VCaP (cell line): ENCODE measurements at regions not wholly inside any gene's neighbourhood (a gene's known extent, or its start where the extent isn't known, plus 50 kb on each side); places are given as distances from the start of the nearest gene placed in this dataset.
"Not testable (repeated sequence)": the region's sequence is repeated elsewhere in the genome, so short reads cannot be mapped to it uniquely, and the experiment has no call there.

Experiments
- H3K27ac ChIP-seq: fragments of 450-650 bp; 2 replicates; pipeline ENCODE4 v1.5.1; 2017
- TF ChIP-seq, protein P1 (sequence below): fragments of 450-650 bp; conservative IDR thresholded peaks from 2 replicates; pipeline ENCODE4 v1.5.1; 2017; ENCODE audit warnings: mild to moderate bottlenecking, moderate library complexity

- TF ChIP-seq, protein P1, sequence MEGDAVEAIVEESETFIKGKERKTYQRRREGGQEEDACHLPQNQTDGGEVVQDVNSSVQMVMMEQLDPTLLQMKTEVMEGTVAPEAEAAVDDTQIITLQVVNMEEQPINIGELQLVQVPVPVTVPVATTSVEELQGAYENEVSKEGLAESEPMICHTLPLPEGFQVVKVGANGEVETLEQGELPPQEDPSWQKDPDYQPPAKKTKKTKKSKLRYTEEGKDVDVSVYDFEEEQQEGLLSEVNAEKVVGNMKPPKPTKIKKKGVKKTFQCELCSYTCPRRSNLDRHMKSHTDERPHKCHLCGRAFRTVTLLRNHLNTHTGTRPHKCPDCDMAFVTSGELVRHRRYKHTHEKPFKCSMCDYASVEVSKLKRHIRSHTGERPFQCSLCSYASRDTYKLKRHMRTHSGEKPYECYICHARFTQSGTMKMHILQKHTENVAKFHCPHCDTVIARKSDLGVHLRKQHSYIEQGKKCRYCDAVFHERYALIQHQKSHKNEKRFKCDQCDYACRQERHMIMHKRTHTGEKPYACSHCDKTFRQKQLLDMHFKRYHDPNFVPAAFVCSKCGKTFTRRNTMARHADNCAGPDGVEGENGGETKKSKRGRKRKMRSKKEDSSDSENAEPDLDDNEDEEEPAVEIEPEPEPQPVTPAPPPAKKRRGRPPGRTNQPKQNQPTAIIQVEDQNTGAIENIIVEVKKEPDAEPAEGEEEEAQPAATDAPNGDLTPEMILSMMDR: no peak
- H3K27ac ChIP-seq: no peak overlapping the region
Measured at GRCh38 chr11:134978388-134979088, 566.5 kb upstream of the B3GAT1 start.

- H3K27ac ChIP-seq: no peak overlapping the region
- TF ChIP-seq, protein P1: no peak
Measured at GRCh38 chr11:134976551-134976950, 564.5 kb upstream of the B3GAT1 start.

DNA sequence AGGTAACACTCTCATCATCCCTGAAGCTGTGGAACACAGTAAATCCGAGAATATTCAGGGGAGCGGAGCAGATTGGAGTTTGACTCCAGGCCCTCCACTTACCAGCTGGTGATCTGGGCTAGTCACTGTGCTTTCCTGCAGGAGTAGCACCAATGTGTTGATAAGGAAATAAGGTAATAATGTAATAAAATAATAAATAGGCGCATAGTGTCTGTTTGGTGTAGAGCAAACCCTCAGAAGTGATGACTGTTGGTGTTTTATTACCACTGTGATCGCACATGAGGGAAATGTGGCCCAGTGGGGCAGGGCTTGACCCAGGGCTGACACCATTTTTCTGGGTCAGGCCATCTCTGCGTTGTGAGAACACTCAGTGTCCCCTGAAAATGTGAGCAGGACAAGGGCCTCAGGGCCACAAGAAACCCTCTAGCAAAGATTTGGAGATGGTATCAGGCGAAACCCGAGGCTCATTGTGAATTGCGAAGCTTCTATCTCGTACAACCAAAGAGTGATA lies 563.9 kb upstream of the B3GAT1 start:
- TF ChIP-seq, protein P1: no peak
- H3K27ac ChIP-seq: no peak overlapping the region

GRCh38 chr11:134973801-134974200 lies 561.8 kb upstream of the B3GAT1 start:
- TF ChIP-seq, protein P1: no peak
- no peak overlapping the region for H3K27ac ChIP-seq

DNA sequence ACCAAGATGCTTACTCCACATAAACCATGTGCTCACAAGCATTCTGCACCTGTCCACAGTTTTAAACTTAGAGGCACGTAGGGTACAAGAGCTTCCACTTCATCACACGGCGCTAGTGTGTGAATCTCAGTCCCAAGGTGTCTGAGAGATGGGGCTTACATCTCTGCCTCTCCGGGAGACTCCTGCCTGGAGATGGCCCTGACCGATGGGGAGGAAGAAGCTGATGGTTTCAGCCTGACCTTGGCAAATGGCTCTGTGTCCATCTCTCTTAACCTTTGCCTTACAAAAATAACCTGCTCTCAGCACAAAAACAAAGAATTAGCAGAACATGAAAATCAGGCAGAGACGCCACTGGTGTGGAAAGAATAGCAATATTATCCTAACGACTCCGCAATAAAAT lies 559.3 kb upstream of the B3GAT1 start:
- TF ChIP-seq, protein P1: no peak
- no peak overlapping the region for H3K27ac ChIP-seq

DNA sequence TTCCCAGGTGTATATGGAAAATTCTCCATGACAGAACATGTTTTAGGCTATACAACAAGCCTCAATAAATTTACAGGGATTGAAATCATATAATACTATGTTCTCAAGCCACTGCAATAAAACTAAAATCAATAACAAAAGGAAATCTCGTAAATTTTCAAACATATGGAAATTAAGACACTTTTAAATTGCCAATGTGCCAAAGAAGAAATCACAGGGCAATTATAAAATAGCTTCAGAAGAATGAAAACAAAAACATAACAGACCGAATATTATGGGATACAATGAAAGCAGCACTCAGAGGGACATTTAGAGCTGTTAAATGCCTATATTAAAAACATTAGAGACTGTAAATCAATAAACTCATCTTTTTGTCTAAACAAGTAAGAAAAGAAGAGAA lies 555.7 kb upstream of the B3GAT1 start:
- H3K27ac ChIP-seq: no peak overlapping the region
- TF ChIP-seq, protein P1: no peak

DNA sequence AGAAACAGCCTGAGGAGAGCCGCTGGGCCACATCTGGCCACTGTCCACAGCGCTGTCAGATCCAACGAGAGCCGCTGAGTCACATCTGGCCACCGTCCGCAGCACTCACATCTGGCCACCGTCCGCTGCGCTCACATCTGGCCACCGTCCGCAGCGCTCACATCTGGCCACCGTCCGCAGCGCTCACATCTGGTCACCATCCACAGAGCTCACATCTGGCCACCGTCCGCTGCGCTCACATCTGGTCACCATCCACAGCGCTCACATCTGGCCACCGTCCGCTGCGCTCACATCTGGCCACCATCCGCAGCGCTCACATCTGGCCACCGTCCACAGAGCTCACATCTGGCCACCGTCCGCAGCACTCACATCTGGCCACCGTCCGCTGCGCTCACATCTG lies 549.3 kb upstream of the B3GAT1 start:
- H3K27ac ChIP-seq: not testable (repeated sequence)

DNA sequence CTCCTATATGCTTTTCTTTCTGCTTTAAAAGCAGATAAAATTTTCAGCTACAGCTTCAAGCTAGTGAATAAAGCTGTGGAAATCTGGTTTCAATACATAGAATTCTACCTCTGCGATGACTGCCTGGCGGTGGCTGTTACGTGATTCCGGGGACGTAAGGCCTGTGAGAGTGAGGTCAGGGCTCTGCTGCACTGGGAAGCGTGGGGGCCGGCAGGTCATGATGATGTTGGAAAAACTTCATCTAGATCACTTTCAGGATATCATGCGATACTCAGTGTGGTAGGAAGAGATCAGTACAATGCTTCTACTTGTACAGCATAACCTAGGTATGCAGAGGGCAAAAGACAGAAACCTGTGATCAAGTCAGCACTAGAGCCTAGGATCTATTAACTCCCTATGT lies 546.8 kb upstream of the B3GAT1 start:
- TF ChIP-seq, protein P1: no peak

More for the DNA sequence above, 546.8 kb upstream of the B3GAT1 start:
- H3K27ac ChIP-seq: no peak overlapping the region
